DND-41 (cell line): ENCODE measurements at regions not wholly inside any gene's neighbourhood (a gene's known extent, or its start where the extent isn't known, plus 50 kb on each side); places are given as distances from the start of the nearest gene placed in this dataset.

Experiments used
- ATAC-seq: fragments of 200-7000 bp; cut with Tn5 transposase; 3 replicates; pipeline ENCODE4 v1.9.1; 2021; ENCODE audit warnings: low read depth; ENCODE audit not compliant: insufficient read depth
- DNase-seq: peaks from one replicate; pipeline ENCODE4 v3.0.0-alpha.2; 2020
- H2AFZ ChIP-seq: 2 replicates; pipeline ENCODE4 v1.6.0; 2012; ENCODE audit warnings: low read depth, low read length
- H3K27ac ChIP-seq: 2 replicates; pipeline ENCODE4 v1.5.1; 2012; ENCODE audit warnings: low read length, inconsistent platforms
- H3K27me3 ChIP-seq: fragments of 200-600 bp; sonication (generic); 2 replicates; pipeline ENCODE4 v1.6.0; 2012; ENCODE audit warnings: low read length, mild to moderate bottlenecking, inconsistent platforms; ENCODE audit not compliant: insufficient read depth, poor library complexity
- H3K36me3 ChIP-seq: 2 replicates; pipeline ENCODE4 v1.5.1; 2012; ENCODE audit warnings: low read length, inconsistent platforms; ENCODE audit not compliant: insufficient read depth
- H3K4me1 ChIP-seq: 2 replicates; pipeline ENCODE4 v1.5.1; 2012; ENCODE audit warnings: mild to moderate bottlenecking, low read length; ENCODE audit not compliant: insufficient read depth
- H3K4me2 ChIP-seq: 2 replicates; pipeline ENCODE4 v1.6.0; 2012; ENCODE audit warnings: mild to moderate bottlenecking, moderate library complexity, low read length, inconsistent platforms; ENCODE audit not compliant: insufficient read depth
- H3K4me3 ChIP-seq, 2 experiments: fragments of 200-600 bp in 1 of 2; shearing (Covaris generic) in 1 of 2; 2 replicates each; pipeline ENCODE4 v1.5.1; 2012 to 2016; ENCODE audit warnings: inconsistent platforms in 2 of 2, low read length in 2 of 2, mild to moderate bottlenecking in 2 of 2, low read depth in 1 of 2, moderate library complexity in 1 of 2
- H3K79me2 ChIP-seq: 2 replicates; pipeline ENCODE4 v1.6.0; 2012; ENCODE audit warnings: low read length, inconsistent platforms; ENCODE audit not compliant: insufficient read depth
- H3K9ac ChIP-seq: 2 replicates; pipeline ENCODE4 v1.6.0; 2012; ENCODE audit warnings: low read depth, mild to moderate bottlenecking, inconsistent platforms, low read length, moderate library complexity
- H3K9me3 ChIP-seq: 2 replicates; pipeline ENCODE4 v1.5.1; 2012; ENCODE audit warnings: low read length, moderate library complexity, mild to moderate bottlenecking, inconsistent platforms; ENCODE audit not compliant: insufficient read depth, severe bottlenecking
- H4K20me1 ChIP-seq: 2 replicates; pipeline ENCODE4 v1.6.0; 2012; ENCODE audit warnings: low read length; ENCODE audit not compliant: insufficient read depth
- EZH2 ChIP-seq: IDR thresholded peaks from 3 replicates; pipeline ENCODE4 v1.6.1; 2012; ENCODE audit warnings: borderline replicate concordance, low read depth, mild to moderate bottlenecking, moderate library complexity, low read length, inconsistent platforms; ENCODE audit not compliant: severe bottlenecking
- TF ChIP-seq, protein P1 (sequence below): IDR thresholded peaks from 2 replicates; pipeline ENCODE4 v1.5.1; 2012; ENCODE audit warnings: borderline replicate concordance, low read length, moderate library complexity, mild to moderate bottlenecking; ENCODE audit not compliant: poor library complexity, severe bottlenecking; ENCODE audit errors: extremely low read depth

DNA sequence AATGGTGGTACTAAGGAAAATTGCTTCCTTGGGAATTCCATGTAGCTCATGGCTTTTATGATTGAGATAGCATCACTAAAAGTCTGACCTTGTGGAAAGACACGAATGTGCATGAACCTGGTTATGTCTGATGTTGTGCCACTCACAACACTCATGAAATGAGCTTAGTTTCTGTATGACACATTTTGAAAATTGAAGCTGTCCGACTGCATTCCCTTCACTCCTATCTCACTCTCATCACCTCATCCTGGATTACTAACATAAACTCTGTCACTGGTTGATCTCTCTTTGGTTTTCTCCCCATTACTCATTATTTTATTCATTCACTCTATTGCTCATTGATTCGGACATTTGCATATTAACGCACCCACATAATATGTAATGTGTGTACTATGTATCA lies 190.0 kb upstream of the VWC2 start:
- ATAC-seq (no peak), DNase-seq (no peak)
- H3K9me3 ChIP-seq: no peaks in the 10 kb centered on the region
- no peaks in the 10 kb centered on the region for H4K20me1 ChIP-seq
- H3K27me3 ChIP-seq: no peaks in the 10 kb centered on the region
- no peak overlapping the region for H3K4me3 ChIP-seq
- H3K4me1 ChIP-seq: no peaks in the 10 kb centered on the region
- H2AFZ ChIP-seq: no peak overlapping the region
- no peaks in the 10 kb centered on the region for H3K79me2 ChIP-seq
- no peak overlapping the region for H3K4me2 ChIP-seq
- H3K27ac ChIP-seq: no peak overlapping the region
- no peaks in the 10 kb centered on the region for H3K36me3 ChIP-seq
- TF ChIP-seq, protein P1, sequence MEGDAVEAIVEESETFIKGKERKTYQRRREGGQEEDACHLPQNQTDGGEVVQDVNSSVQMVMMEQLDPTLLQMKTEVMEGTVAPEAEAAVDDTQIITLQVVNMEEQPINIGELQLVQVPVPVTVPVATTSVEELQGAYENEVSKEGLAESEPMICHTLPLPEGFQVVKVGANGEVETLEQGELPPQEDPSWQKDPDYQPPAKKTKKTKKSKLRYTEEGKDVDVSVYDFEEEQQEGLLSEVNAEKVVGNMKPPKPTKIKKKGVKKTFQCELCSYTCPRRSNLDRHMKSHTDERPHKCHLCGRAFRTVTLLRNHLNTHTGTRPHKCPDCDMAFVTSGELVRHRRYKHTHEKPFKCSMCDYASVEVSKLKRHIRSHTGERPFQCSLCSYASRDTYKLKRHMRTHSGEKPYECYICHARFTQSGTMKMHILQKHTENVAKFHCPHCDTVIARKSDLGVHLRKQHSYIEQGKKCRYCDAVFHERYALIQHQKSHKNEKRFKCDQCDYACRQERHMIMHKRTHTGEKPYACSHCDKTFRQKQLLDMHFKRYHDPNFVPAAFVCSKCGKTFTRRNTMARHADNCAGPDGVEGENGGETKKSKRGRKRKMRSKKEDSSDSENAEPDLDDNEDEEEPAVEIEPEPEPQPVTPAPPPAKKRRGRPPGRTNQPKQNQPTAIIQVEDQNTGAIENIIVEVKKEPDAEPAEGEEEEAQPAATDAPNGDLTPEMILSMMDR: no peak
- no peak for TF ChIP-seq EZH2
- H3K9ac ChIP-seq: no peak overlapping the region

DNA sequence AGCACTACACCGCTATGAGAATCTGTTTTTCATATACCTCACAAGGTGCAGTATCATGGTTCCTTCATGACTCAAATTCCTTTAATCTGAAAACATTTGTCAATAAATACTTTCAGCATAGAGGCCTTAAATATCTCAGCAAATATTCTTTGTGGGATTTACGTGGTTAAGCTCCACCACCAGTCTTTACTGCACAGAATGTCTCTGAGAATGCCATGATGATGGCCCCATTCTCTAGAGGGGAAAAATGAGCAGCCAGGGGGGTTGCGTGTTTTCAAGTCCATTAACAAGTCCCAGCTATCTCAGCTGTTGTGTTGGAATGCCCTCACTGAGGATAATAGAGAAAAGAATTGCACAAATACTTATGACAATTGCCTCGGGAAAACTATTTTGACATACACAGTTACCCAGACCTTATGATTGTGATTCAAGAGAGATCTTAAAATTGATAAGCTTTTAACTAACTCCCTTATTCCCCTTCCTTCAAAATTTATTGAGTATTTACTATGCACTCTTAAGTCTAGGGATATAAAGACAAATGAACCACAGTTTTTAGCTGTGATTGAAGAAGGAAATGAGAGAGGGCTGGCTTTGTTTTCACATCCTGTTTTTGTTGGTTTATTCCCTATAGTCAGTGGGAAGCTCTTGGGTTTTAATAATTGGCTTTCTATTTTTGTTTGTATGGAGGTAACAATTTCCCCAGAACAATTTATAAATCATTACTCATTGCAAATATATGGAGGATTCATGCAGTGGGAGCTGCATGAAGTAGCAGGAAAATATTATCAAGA lies 176.5 kb upstream of the VWC2 start:
- no peaks in the 10 kb centered on the region for H3K36me3 ChIP-seq
- no peak overlapping the region for H3K9ac ChIP-seq
- H3K27ac ChIP-seq: no peak overlapping the region
- no peaks in the 10 kb centered on the region for H3K9me3 ChIP-seq
- DNase-seq (no peak), ATAC-seq (no peak)
- no peaks in the 10 kb centered on the region for H3K4me1 ChIP-seq
- H4K20me1 ChIP-seq: no peaks in the 10 kb centered on the region
- H3K4me3 ChIP-seq: no peak overlapping the region
- TF ChIP-seq EZH2: no peak
- TF ChIP-seq, protein P1: no peak
- peaks cover 5% of the 10 kb centered on the region for H3K27me3 ChIP-seq
- no peak overlapping the region for H3K4me2 ChIP-seq
- no peak overlapping the region for H2AFZ ChIP-seq
- H3K79me2 ChIP-seq: no peaks in the 10 kb centered on the region

DNA sequence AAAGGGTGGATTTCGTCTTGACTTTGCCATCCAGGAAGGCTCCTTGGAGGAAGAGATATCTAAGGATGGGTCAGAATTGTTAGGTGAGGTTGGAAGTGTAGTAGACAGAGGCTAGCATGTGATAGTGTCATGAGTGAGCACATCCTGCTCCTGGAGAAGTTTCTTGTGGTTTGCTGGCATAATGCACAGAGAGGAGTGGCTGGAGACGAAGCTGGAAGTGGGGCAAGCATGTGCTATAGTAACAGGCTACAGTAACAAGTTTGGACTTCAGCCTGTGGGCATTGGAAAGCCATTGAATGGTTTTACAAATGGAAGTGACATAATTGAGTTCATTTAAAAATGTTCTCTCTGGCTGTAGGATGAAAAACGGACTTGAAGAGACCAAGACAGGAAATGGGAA lies 175.6 kb upstream of the VWC2 start:
- Histone ChIP-seq H3K79me2 (no peaks in the 10 kb centered on the region), H3K4me2 (no peak overlapping the region), H3K27ac (no peak overlapping the region), H2AFZ (no peak overlapping the region), H3K4me3 (no peak overlapping the region), H3K9me3 (no peaks in the 10 kb centered on the region), H3K27me3 (peaks cover 3% of the 10 kb centered on the region), H4K20me1 (no peaks in the 10 kb centered on the region), H3K36me3 (no peaks in the 10 kb centered on the region), H3K9ac (no peak overlapping the region), H3K4me1 (no peaks in the 10 kb centered on the region)
- DNase-seq (no peak), ATAC-seq (no peak)
- TF ChIP-seq, protein P1: no peak
- TF ChIP-seq EZH2: no peak
